B cell (primary cell): ENCODE measurements at regions not wholly inside any gene's neighbourhood (a gene's known extent, or its start where the extent isn't known, plus 50 kb on each side); places are given as distances from the start of the nearest gene placed in this dataset.

Experiments used
- CTCF ChIP-seq: fragments of 200-600 bp; IDR thresholded peaks from one replicate; pipeline ENCODE4 v1.8.0; 2022; ENCODE audit warnings: antibody characterized with exemption, mild to moderate bottlenecking
- EZH2 ChIP-seq: IDR thresholded peaks from 2 replicates; pipeline ENCODE4 v1.6.1; 2012; ENCODE audit warnings: borderline replicate concordance, low read depth, mild to moderate bottlenecking, moderate library complexity, low read length; ENCODE audit not compliant: insufficient read depth, poor library complexity, severe bottlenecking

- TF ChIP-seq CTCF (no peak), EZH2 (no peak)
Measured at GRCh38 chr13:64740493-64740892, 2489.6 kb downstream of the PCDH9 start.
